A549 (cell line): ENCODE measurements at regions not wholly inside any gene's neighbourhood (a gene's known extent, or its start where the extent isn't known, plus 50 kb on each side); places are given as distances from the start of the nearest gene placed in this dataset.

Experiments
- CEBPB ChIP-seq, 2 experiments: fragments of >200 bp in 1 of 2; sonication (Bioruptor Twin) in 1 of 2; formaldehyde crosslinking in 1 of 2; IDR thresholded peaks; 2 replicates each; pipeline ENCODE4 v1.6.1; 2012 to 2016
- HOXA7 ChIP-seq: fragments of 250-450 bp; sonication (Bioruptor Pico); IDR thresholded peaks from 2 replicates; pipeline ENCODE4 v1.5.0; 2020; ENCODE audit warnings: mild to moderate bottlenecking, moderate library complexity
- MAZ ChIP-seq: fragments of 150-350 bp; IDR thresholded peaks from 2 replicates; pipeline ENCODE4 v1.6.1; 2014; ENCODE audit warnings: antibody characterized with exemption, low read depth, low read length, borderline replicate concordance
- RCOR1 ChIP-seq: fragments of 150-350 bp; IDR thresholded peaks from 2 replicates; pipeline ENCODE4 v1.6.1; 2014; ENCODE audit warnings: antibody characterized with exemption, low read length, low read depth
- ZSCAN20 ChIP-seq: fragments of 250-450 bp; sonication (Bioruptor Pico); IDR thresholded peaks from 2 replicates; pipeline ENCODE4 v1.8.0; 2022; ENCODE audit warnings: mild to moderate bottlenecking, moderate library complexity
- TF ChIP-seq, protein P1 (sequence below): fragments of 250-450 bp; sonication (Bioruptor Pico); IDR thresholded peaks from 2 replicates; pipeline ENCODE4 v1.5.0; 2021; ENCODE audit warnings: mild to moderate bottlenecking, moderate library complexity, borderline replicate concordance
- TF ChIP-seq, protein P2 (sequence below): fragments of >200 bp; sonication (Bioruptor Twin); formaldehyde crosslinking; IDR thresholded peaks from 3 replicates; pipeline ENCODE4 v1.5.1; 2016

DNA sequence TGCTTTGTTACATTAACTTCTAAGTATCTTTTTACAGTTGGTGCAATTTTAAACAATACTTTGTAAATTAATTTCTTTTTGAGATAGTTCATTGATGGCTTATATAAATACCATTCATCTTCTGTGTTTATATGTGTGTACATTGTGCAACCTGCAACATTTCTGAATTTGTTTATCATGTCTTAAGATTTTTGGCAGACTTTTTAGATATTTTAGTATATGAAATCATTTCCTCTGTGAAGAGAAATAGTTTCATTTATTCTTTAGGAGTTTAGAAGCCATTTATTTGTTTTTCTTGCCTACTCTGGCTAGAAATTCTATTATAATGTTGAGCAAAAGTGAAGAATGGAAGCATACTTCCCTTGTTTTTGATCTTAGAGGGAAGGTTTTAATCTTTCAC lies 337.8 kb upstream of the DSEL start:
- TF ChIP-seq HOXA7 (CRISPR knock-in tag), result no peak
- TF ChIP-seq, protein P1, sequence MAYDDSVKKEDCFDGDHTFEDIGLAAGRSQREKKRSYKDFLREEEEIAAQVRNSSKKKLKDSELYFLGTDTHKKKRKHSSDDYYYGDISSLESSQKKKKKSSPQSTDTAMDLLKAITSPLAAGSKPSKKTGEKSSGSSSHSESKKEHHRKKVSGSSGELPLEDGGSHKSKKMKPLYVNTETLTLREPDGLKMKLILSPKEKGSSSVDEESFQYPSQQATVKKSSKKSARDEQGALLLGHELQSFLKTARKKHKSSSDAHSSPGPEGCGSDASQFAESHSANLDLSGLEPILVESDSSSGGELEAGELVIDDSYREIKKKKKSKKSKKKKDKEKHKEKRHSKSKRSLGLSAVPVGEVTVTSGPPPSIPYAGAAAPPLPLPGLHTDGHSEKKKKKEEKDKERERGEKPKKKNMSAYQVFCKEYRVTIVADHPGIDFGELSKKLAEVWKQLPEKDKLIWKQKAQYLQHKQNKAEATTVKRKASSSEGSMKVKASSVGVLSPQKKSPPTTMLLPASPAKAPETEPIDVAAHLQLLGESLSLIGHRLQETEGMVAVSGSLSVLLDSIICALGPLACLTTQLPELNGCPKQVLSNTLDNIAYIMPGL, result no peak
- TF ChIP-seq ZSCAN20 (CRISPR knock-in tag), result no peak
- TF ChIP-seq, protein P2, sequence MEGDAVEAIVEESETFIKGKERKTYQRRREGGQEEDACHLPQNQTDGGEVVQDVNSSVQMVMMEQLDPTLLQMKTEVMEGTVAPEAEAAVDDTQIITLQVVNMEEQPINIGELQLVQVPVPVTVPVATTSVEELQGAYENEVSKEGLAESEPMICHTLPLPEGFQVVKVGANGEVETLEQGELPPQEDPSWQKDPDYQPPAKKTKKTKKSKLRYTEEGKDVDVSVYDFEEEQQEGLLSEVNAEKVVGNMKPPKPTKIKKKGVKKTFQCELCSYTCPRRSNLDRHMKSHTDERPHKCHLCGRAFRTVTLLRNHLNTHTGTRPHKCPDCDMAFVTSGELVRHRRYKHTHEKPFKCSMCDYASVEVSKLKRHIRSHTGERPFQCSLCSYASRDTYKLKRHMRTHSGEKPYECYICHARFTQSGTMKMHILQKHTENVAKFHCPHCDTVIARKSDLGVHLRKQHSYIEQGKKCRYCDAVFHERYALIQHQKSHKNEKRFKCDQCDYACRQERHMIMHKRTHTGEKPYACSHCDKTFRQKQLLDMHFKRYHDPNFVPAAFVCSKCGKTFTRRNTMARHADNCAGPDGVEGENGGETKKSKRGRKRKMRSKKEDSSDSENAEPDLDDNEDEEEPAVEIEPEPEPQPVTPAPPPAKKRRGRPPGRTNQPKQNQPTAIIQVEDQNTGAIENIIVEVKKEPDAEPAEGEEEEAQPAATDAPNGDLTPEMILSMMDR, result no peak
- no peak for TF ChIP-seq MAZ
- TF ChIP-seq CEBPB (IDR thresholded peaks at IDR 0.05), result no peak
- no peak for TF ChIP-seq RCOR1
